ACHN (cell line): ENCODE measurements at regions not wholly inside any gene's neighbourhood (a gene's known extent, or its start where the extent isn't known, plus 50 kb on each side); places are given as distances from the start of the nearest gene placed in this dataset.

ENCODE experiments used
- DNase-seq: peaks from one replicate; pipeline ENCODE4 v3.0.0-alpha.2; 2015
- in situ Hi-C: cut with HindIII; loops from 2 replicates; pipeline ENCODE4 v1.10.0; 2017; ENCODE audit warnings: low sequenced_read_pairs, low pct_ligation_motif_present, low pct_unique_long_range_greater_than_20kb

DNA sequence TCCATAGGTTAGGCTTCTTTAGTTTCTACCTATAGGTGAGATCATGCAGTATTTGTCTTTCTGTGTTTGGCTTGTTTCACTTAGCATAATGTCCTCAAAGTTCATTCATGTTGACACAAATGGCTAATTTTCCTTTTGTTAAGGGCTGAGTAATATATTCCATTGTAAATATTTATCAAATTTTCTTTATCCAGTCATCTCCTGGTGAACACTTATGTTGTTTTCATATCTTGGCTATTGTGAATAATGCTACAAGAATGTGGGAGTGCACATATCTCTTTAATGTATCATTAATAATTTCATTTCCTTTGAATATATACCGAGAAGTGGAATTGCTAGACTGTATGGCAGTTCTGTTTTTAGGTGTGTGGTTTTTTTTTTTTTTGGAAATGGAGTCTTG is 250.9 kb upstream of the SEMA6D start:
- no peak for DNase-seq
- in situ Hi-C loops: no loop called here

DNA sequence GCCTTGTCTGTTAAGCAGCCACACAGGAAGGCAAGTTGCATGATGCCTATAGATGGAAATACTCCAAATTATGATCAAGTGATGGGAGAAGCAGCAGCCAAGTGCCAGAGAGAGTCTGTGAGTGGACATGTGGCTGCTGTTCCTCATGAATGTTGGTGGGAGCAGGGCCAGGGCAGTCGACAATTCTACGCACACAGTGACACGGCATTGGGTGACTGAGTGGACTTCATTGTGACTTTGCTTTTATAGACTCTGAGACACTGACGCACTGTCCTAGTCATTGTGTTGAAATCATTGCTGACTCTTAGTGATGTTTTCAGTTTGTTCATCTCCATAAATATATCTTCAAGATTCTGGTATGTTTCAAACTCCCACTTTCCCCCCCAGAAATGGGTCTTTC is 246.3 kb upstream of the SEMA6D start:
- in situ Hi-C loops: no loop called here
- no peak for DNase-seq

DNA sequence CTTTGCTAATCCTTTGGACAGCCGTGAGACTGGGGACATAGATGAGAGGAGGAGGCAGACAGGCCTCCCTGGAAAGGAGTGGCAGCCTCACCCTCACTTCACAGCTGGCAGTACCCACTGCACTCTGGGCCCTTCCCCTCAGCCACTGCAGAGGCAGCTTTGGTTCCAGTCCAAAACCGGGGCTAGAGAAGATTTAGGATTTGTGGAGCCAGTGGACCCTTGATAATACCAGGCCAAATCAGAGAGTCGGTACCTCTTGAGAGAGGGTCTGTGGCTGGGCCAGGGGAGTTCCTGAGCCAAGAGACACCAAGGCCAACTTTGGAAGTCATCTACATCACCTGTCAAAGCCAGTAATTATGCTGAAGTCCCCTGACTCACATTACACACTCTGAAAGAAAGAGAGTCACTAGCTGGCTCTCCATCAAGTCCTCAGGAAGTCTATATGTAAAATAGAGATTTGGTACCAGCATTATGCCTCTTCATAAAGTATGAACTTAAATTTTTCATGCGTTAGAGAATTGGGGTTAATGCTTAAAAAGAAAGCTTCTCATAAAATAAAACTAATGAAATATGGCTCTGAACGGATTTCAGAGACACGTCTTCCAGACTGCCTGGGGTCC is 244.1 kb upstream of the SEMA6D start:
- in situ Hi-C loops: no loop called here
- no peak for DNase-seq

DNA sequence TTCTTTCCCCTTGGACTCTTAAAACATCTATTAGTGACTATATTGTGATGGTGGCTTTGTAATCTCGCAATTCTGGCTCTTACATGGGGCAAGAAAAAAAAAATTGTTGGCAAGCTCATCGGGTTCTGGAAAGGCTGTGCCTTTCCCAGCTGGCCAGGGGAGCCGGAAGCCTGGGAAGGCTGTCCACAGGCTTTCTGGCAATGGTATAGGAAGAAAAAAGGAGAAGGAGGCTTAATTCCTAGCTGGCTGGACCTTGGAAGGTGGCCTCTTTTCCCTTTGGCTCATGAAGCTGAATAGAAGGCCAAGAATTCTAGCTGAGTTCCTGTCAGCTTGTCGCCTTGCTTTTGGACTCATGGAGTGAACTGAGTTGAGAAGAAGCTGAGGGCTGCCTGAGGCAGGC is 243.5 kb upstream of the SEMA6D start:
- in situ Hi-C loops: no loop called here
- no peak for DNase-seq

DNA sequence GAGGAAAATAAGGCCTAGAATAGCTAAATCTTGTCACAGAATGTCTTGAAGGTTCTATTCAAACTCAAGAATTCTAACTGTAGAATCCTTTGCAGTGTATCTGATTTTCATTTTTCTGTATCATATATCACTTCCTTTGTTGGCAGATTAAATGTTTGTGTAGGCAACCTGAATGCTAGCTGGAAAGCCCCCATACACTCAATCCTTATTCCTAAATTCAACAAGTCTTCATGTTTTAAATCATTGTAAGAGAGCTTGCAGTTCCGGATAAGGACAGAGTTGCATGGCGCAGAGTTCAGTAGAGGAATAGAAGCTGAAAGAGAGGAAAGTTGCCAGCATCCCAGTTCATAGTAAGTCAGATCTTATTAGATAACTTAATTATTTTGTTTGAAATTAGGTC is 242.0 kb upstream of the SEMA6D start:
- in situ Hi-C loops: no loop called here
- no peak for DNase-seq

DNA sequence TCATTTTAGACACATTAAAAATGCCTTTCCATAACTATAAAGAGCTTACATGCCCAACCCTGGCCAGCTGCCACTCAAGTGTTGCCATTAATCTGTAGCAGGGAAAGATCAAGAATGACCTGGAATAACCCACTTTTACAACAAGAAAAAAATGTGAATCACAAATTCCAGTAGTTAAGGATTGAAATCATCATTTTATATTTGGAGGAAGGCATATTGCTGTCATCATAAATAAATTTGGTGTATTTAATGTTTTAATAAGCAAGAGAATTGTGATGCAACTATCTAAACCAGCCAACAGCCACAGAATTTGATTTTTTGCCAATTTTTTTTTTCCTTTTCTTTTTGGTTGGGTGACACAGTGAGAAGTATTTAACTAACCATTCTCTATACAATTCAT is 240.0 kb upstream of the SEMA6D start:
- DNase-seq: no peak
- in situ Hi-C loops: no loop called here

DNA sequence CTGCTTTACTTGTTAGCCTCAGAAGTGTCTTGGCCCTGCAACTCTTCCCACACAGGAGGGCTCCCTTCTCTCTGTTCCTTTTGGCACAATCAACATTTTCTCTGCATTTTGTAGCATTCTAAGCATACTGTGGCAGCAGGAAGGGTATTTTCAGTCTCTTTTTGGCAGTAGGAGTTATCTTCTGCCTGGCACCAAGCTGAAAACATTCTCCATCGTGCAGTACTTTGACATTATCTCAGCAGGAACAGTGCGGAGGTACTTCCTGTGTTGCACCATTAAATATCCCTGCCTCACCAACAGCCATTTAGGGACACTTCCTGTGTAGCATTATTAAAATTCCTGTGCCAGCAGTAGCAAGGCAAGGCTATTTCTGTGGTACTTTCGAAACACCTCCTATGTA is 233.2 kb upstream of the SEMA6D start:
- no peak for DNase-seq
- in situ Hi-C loops: no loop called here

DNA sequence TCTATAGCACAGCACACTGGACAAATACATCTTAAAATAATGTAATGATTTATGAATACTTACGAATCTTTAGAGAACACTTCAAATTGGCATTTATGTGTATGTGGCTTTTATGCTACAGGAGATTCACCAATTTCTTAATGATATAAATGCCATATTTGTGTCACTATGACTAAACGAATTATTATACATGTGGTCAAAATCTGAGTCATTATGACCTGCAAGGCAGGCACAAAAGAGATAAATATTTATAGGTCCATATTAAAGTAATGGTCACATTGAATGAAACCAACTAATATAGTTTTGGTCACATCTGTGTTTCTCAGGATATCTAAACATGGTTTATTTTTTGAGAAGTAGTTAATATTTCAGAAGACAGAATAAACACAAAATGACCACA is 232.3 kb upstream of the SEMA6D start:
- DNase-seq: no peak
- in situ Hi-C loops: no loop called here

DNA sequence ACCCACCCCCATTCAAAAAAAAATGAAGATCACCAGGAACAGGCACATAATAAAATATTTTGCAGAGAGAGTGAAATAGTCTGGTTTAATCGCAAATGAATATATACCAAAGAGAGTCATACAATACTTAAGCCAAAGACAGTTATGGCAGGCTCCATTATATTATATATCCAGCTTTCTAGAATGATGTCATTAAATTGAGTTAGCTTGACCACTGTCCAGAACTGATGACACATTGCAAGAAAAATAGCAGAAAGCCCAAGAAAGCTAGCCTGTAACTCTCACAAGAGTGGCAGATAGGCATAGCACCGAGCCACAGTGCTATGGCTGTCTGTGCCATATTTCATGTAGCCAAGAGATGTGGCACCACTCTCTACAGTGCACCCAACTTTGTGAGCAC is 231.9 kb upstream of the SEMA6D start:
- DNase-seq: no peak
- in situ Hi-C loops: no loop called here

DNA sequence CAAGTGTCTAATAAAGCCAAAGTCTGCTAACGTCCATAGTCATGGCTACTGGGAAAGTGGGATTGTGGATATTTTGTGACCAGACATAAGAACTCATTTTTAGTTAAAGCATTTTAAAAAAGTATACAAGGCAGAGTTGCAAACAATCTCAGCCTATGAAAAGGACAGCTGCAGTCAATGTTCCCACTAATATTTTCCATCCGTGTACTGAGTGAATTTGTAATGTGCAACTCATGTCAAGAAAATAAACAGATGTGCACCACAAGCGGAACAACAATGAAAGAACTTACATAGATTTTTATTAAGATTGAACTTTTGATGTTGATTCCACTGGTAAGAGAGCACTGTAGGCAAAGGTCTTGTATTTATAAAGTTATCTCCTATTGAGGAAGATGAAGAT is 231.3 kb upstream of the SEMA6D start:
- no peak for DNase-seq
- in situ Hi-C loops: no loop called here

DNA sequence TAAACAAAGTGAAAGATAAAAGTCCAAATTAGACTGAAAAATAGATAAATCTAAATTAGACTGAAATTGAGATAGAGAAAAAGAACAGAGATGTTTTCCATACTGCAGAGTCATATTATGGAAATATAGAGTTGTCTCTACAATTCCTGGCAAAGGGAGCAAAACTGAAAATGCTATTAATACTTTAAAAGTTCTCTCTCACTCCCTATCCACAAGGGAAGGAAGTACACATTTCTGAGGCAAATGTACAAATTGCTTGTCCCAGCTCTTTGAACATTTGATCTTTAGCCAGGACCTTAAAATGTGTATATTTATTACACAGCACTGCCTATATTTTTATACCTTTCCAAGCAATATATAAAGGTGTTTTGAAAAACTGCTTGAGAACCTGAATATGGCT is 225.1 kb upstream of the SEMA6D start:
- DNase-seq: no peak
- in situ Hi-C loops: no loop called here

DNA sequence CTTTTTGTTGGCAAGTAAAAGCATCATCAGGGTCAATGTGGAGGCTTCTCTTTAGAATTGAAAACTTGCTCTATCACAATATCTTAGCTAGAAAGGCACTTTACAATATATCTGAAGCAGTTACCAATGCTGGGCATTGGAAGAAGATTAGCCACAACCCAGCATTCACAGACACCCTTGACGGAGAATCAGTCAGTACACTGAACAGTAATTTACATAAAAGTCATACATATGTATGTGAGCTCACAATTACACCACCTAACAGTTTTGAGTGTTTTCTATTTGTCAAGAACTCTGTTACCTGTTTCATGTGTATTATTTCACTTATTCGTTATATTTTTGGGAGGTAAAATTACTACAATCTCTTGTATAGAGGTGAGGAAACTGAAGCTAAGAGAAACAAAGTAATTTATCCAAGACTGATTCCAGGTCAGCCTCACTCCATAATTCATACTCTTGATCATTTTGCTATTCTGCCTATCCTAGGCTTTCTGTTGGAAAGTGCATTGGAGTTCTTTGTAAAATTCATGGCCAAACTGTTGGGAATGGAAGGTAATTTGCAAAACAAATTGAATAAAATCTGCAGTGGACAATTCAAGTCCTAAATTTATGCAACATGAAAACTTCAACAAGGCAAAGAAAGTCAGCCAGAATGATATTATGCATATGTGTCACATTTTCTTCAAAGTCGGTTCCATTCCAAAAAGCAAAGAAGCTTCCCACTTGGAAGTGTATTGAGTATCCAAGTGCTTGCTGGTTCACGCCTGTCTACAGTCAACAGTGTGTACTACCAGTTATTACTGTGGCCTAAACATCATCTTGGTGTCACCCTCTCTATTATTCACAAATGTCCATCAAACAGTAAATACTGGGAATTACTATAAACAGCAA is 223.7 kb upstream of the SEMA6D start:
- DNase-seq: no peak
- in situ Hi-C loops: no loop called here

DNA sequence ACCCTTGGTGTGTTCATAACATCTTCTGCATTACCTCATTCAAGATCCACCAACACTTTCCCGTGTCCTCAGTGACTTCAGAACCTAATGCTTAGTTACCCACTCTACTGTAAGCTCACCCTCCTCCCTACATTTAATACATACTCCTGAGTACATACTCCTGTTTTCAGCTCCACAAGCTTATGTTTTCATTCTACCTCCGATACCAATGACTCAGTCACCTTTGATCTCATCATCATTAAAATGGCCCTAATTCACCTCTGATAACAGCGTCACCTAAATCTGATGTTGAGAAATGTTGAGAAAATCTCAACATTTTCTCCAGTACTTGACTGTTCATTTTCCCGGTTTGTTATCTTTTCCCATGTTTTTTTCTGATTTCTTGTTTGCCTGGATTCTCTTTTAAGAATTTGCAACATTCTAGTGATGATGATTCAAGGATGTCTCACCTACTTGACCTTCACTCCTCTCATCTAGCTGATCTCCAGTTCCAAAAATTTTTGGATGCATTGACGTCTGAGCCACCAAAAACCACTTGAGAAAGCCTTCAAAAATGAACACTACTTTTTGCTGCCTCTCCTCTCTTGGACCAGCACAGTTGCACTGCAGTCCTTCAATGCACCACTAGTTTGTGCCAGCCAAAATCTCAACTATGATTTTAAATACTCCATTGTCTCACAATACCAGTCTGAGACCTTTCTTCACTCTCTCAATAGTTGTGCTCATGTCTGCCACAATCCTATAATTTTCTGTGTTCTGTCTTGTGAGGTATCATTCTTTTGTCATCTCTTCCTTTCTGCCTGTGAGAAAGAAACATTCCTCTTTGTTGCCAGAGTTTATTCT is 220.7 kb upstream of the SEMA6D start:
- in situ Hi-C loops: no loop called here
- no peak for DNase-seq

DNA sequence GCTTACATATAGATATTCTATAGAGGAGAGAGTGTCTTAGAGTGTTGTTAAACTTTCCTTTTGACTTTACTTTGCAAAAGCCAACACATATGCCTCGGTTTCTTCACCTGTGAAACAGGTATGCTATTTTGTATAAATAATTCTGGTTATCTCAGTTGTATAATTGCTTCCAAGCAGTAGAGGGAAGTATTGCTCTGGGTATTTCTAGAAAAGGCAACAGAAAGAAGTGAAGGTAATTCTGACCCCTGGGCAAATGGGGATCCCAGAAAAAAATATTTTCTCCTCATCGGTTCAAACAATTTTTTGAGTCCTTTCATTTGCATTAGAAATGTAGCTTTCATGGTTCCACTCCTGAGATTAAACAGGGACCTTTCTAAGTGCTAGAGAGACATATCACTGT is 216.5 kb upstream of the SEMA6D start:
- DNase-seq: no peak
- in situ Hi-C loops: no loop called here

DNA sequence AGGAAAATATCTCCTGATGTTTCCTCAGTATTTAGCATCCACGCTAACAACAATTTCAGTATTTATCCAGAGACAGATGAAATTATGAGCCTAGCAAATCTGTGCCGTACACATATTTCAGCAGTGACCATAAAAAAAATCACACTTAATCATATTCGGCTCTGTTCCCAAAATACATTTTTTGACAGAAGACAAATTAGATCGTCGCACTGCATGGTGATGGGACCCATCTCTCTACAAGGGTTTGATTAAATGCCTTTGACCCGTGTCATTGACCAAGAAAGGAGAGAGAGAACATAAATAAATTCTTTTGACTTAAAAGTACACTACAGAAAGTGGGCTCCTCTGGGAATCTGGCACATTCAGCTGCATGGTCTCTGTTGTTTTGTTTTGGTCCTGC is 215.3 kb upstream of the SEMA6D start:
- in situ Hi-C loops: no loop called here
- DNase-seq: no peak

DNA sequence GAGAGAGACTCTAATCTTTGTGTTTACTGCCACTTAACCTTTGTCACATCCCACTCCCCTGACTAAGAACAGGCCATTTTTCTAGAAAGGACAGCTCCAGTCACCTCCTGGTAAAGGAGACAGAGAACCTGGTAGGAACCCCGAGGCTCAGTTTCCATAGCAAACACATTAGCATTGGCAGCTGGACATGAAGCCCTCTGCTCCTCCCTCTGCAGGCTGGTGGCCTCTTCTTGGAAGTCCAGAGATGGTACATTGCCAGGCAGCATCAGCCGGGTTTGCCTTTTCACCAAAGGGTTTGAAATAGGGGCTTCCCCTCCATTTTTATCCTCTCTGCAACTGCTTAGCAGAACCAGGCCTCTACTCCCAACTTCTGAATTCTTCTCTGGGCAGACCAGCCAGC is 213.4 kb upstream of the SEMA6D start:
- no peak for DNase-seq
- in situ Hi-C loops: no loop called here

DNA sequence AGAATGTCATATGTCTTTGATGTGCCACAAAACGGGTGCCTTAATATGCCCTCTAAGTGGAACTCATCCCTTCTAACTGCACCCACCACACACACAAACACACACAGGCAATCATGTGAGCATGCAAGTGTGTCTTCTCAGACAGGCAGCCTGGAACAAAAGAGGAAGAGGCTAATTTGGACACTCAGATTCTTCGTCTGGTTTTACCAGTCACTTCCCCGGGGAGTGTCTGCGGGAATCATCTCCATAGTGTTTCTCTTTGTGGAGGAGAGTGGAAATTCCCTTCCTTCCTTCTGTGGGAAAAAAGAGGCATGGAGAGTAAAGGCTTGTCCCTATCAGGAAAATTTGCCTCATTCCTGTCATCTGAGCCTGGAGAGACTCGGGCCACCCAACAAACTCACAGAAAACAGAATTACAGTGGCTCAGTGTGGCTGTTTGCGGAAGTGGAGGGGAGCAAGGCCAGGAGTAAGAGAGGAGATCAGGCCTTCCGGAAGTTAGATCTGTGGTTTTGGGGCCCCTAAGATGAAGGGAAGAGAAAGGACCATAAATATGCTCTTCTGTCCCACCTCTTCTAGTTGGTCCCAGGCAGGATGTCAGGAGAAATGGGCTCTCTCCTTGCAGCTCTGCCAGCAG is 212.6 kb upstream of the SEMA6D start:
- no peak for DNase-seq
- in situ Hi-C loops: no loop called here

DNA sequence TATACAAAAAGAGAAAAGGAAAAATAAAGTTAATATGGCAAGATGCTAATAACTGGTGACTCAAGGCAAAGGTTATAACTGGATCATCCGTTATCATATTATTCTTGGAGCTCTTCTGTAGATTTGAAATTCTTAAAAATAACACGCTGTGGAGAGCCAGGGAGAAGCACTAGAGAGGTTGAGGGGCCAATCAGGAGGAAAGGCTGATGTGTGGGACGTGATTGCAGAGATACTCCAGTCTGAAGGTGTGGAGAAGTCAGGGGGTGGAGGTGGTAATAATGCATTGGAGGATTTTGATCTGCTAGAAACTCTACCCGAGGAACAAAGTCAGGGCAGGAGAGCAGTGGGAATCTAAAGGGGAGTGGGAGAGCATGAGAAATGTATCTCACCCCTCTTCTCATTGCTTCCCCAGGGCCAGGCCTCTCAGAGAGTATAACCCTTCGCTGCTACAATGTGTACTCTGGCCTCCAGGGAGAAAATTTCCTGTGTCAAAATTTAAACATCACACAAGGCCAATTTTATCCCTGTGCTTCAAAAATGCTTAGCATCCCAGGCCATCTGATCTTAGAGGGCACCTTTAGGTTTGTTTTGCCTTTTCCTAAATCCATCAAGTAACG is 211.5 kb upstream of the SEMA6D start:
- DNase-seq: no peak
- in situ Hi-C loops: no loop called here
